Astrocyte (in vitro differentiated cells and primary cell): ENCODE measurements at regions not wholly inside any gene's neighbourhood (a gene's known extent, or its start where the extent isn't known, plus 50 kb on each side); places are given as distances from the start of the nearest gene placed in this dataset.

ENCODE experiments used
- DNase-seq: peaks from one replicate; pipeline ENCODE4 v3.0.0-alpha.2; 2010; ENCODE audit warnings: low read depth
- FAIRE-seq: peaks from 2 replicates; lab custom pipeline; 2011; peaks lifted over from hg19 to GRCh38; lab: Jason Lieb, UNC
- H2AFZ ChIP-seq: 2 replicates; pipeline ENCODE4 v1.6.0; 2012; ENCODE audit warnings: low read depth, low read length, inconsistent platforms
- H3K27ac ChIP-seq: 2 replicates; pipeline ENCODE4 v1.5.1; 2011; ENCODE audit warnings: low read depth, low read length, inconsistent platforms
- H3K27me3 ChIP-seq: 2 replicates; pipeline ENCODE4 v1.6.0; 2011; ENCODE audit warnings: low read length, inconsistent platforms; ENCODE audit not compliant: insufficient read depth
- H3K36me3 ChIP-seq: 2 replicates; pipeline ENCODE4 v1.5.1; 2011; ENCODE audit warnings: low read length, inconsistent platforms; ENCODE audit not compliant: insufficient read depth
- H3K4me1 ChIP-seq: 2 replicates; pipeline ENCODE4 v1.5.1; 2011; ENCODE audit warnings: low read length, inconsistent platforms; ENCODE audit not compliant: insufficient read depth
- H3K4me2 ChIP-seq: 2 replicates; pipeline ENCODE4 v1.6.0; 2012; ENCODE audit warnings: low read length, inconsistent platforms
- H3K4me3 ChIP-seq: 2 replicates; pipeline ENCODE4 v1.5.1; 2011; ENCODE audit warnings: low read depth, mild to moderate bottlenecking, low read length, inconsistent platforms; ENCODE audit not compliant: insufficient read depth
- H3K79me2 ChIP-seq: 2 replicates; pipeline ENCODE4 v1.6.0; 2012; ENCODE audit warnings: mild to moderate bottlenecking, low read length, inconsistent platforms; ENCODE audit not compliant: insufficient read depth
- H3K9ac ChIP-seq: 2 replicates; pipeline ENCODE4 v1.6.0; 2012; ENCODE audit warnings: mild to moderate bottlenecking, low read length, inconsistent platforms
- H3K9me3 ChIP-seq: 2 replicates; pipeline ENCODE4 v1.5.1; 2012; ENCODE audit warnings: low read depth, mild to moderate bottlenecking, low read length, inconsistent platforms; ENCODE audit not compliant: insufficient read depth
- H4K20me1 ChIP-seq: 2 replicates; pipeline ENCODE4 v1.6.0; 2012; ENCODE audit warnings: low read length, inconsistent platforms; ENCODE audit not compliant: insufficient read depth
- H3K27ac Mint-ChIP-seq: one replicate; pipeline ENCODE4 v1.8.0; 2021; ENCODE audit warnings: mild to moderate bottlenecking, mixed read lengths; ENCODE audit not compliant: unreplicated experiment
- H3K27me3 Mint-ChIP-seq: one replicate; pipeline ENCODE4 v1.8.0; 2021; ENCODE audit warnings: low read depth, mixed read lengths; ENCODE audit not compliant: unreplicated experiment
- H3K36me3 Mint-ChIP-seq: one replicate; pipeline ENCODE4 v1.8.0; 2021; ENCODE audit warnings: low read depth, mixed read lengths; ENCODE audit not compliant: unreplicated experiment
- H3K4me1 Mint-ChIP-seq: one replicate; pipeline ENCODE4 v1.8.0; 2021; ENCODE audit warnings: low read depth, mixed read lengths; ENCODE audit not compliant: unreplicated experiment
- H3K4me3 Mint-ChIP-seq: one replicate; pipeline ENCODE4 v1.8.0; 2021; ENCODE audit warnings: mild to moderate bottlenecking, moderate library complexity, mixed read lengths; ENCODE audit not compliant: unreplicated experiment
- H3K9me3 Mint-ChIP-seq: one replicate; pipeline ENCODE4 v1.8.0; 2021; ENCODE audit warnings: mild to moderate bottlenecking, mixed read lengths; ENCODE audit not compliant: unreplicated experiment
- EZH2 ChIP-seq: IDR thresholded peaks from 2 replicates; pipeline ENCODE4 v1.6.1; 2012; ENCODE audit warnings: mild to moderate bottlenecking, low read length, inconsistent platforms; ENCODE audit not compliant: insufficient read depth
- TF ChIP-seq, protein P1 (sequence below): IDR thresholded peaks from 2 replicates; pipeline ENCODE4 v1.5.1; 2011; ENCODE audit warnings: low read depth, mild to moderate bottlenecking, inconsistent platforms, low read length, moderate library complexity; ENCODE audit not compliant: insufficient read depth

- TF ChIP-seq, protein P1, sequence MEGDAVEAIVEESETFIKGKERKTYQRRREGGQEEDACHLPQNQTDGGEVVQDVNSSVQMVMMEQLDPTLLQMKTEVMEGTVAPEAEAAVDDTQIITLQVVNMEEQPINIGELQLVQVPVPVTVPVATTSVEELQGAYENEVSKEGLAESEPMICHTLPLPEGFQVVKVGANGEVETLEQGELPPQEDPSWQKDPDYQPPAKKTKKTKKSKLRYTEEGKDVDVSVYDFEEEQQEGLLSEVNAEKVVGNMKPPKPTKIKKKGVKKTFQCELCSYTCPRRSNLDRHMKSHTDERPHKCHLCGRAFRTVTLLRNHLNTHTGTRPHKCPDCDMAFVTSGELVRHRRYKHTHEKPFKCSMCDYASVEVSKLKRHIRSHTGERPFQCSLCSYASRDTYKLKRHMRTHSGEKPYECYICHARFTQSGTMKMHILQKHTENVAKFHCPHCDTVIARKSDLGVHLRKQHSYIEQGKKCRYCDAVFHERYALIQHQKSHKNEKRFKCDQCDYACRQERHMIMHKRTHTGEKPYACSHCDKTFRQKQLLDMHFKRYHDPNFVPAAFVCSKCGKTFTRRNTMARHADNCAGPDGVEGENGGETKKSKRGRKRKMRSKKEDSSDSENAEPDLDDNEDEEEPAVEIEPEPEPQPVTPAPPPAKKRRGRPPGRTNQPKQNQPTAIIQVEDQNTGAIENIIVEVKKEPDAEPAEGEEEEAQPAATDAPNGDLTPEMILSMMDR, result no peak
- TF ChIP-seq EZH2, result no peak
Observed at GRCh38 chr3:157844800-157845565, 261.2 kb downstream of the SHOX2 start.

GRCh38 chr3:157844216-157844615 is 262.0 kb downstream of the SHOX2 start:
- H3K36me3 Mint-ChIP-seq, result no peaks in the 10 kb centered on the region
- Histone ChIP-seq H2AFZ (no peak overlapping the region), H3K27ac (no peak overlapping the region), H3K4me1 (no peaks in the 10 kb centered on the region), H3K4me3 (no peak overlapping the region), H3K27me3 (no peaks in the 10 kb centered on the region), H3K4me2 (no peak overlapping the region), H4K20me1 (no peaks in the 10 kb centered on the region), H3K9ac (no peak overlapping the region), H3K79me2 (no peaks in the 10 kb centered on the region), H3K36me3 (no peaks in the 10 kb centered on the region), H3K9me3 (no peaks in the 10 kb centered on the region)
- no peak overlapping the region for H3K4me3 Mint-ChIP-seq
- no peak for DNase-seq
- no peak for FAIRE-seq
- H3K9me3 Mint-ChIP-seq, result no peaks in the 10 kb centered on the region
- peaks cover 3% of the 10 kb centered on the region for H3K27me3 Mint-ChIP-seq
- no peaks in the 10 kb centered on the region for H3K4me1 Mint-ChIP-seq
- TF ChIP-seq, protein P1, result no peak
- TF ChIP-seq EZH2, result no peak
- no peak overlapping the region for H3K27ac Mint-ChIP-seq

More at GRCh38 chr3:157844800-157845565, 261.2 kb downstream of the SHOX2 start:
- FAIRE-seq (no peak), DNase-seq (no peak)
- Histone ChIP-seq H3K36me3 (no peaks in the 10 kb centered on the region), H3K27ac (no peak overlapping the region), H3K27me3 (no peaks in the 10 kb centered on the region), H3K4me3 (no peak overlapping the region), H3K4me1 (no peaks in the 10 kb centered on the region), H3K4me2 (no peak overlapping the region), H2AFZ (no peak overlapping the region), H4K20me1 (no peaks in the 10 kb centered on the region), H3K79me2 (no peaks in the 10 kb centered on the region), H3K9me3 (no peaks in the 10 kb centered on the region), H3K9ac (no peak overlapping the region)
- no peak overlapping the region for H3K4me3 Mint-ChIP-seq
- no peaks in the 10 kb centered on the region for H3K4me1 Mint-ChIP-seq
- no peaks in the 10 kb centered on the region for H3K9me3 Mint-ChIP-seq
- no peak overlapping the region for H3K27ac Mint-ChIP-seq
- H3K27me3 Mint-ChIP-seq, result peaks cover 3% of the 10 kb centered on the region
- no peaks in the 10 kb centered on the region for H3K36me3 Mint-ChIP-seq

GRCh38 chr3:157841029-157841428 is 265.2 kb downstream of the SHOX2 start:
- Histone ChIP-seq H3K79me2 (no peaks in the 10 kb centered on the region), H3K36me3 (no peaks in the 10 kb centered on the region), H2AFZ (no peak overlapping the region), H3K9ac (no peak overlapping the region), H3K27me3 (no peaks in the 10 kb centered on the region), H3K27ac (no peak overlapping the region), H3K4me3 (no peak overlapping the region), H3K4me2 (no peak overlapping the region), H3K4me1 (no peaks in the 10 kb centered on the region), H4K20me1 (no peaks in the 10 kb centered on the region), H3K9me3 (no peaks in the 10 kb centered on the region)
- FAIRE-seq (no peak), DNase-seq (no peak)
- no peaks in the 10 kb centered on the region for H3K27me3 Mint-ChIP-seq
- H3K9me3 Mint-ChIP-seq, result no peaks in the 10 kb centered on the region
- H3K27ac Mint-ChIP-seq, result no peak overlapping the region
- H3K36me3 Mint-ChIP-seq, result no peaks in the 10 kb centered on the region
- TF ChIP-seq, protein P1, result no peak
- no peak for TF ChIP-seq EZH2
- no peak overlapping the region for H3K4me3 Mint-ChIP-seq
- H3K4me1 Mint-ChIP-seq, result no peaks in the 10 kb centered on the region
